BLaER1 (cell line): ENCODE measurements at regions not wholly inside any gene's neighbourhood (a gene's known extent, or its start where the extent isn't known, plus 50 kb on each side); places are given as distances from the start of the nearest gene placed in this dataset.
"Not testable (repeated sequence)": the region's sequence is repeated elsewhere in the genome, so short reads cannot be mapped to it uniquely, and the experiment has no call there.

ENCODE experiments used
- H3K27ac ChIP-seq: shearing (Covaris generic); formaldehyde crosslinking; 2 replicates; pipeline ENCODE4 v1.8.1; 2022
- H3K27me3 ChIP-seq: shearing (Covaris generic); formaldehyde crosslinking; 2 replicates; pipeline ENCODE4 v1.8.1; 2022
- H3K36me3 ChIP-seq: shearing (Covaris generic); formaldehyde crosslinking; 2 replicates; pipeline ENCODE4 v1.8.1; 2022
- H3K4me1 ChIP-seq: shearing (Covaris generic); formaldehyde crosslinking; 2 replicates; pipeline ENCODE4 v1.8.1; 2022
- H3K4me2 ChIP-seq: shearing (Covaris generic); formaldehyde crosslinking; 2 replicates; pipeline ENCODE4 v1.8.1; 2022
- H3K4me3 ChIP-seq: shearing (Covaris generic); formaldehyde crosslinking; 2 replicates; pipeline ENCODE4 v1.8.1; 2022
- H3K9ac ChIP-seq: shearing (Covaris generic); formaldehyde crosslinking; 2 replicates; pipeline ENCODE4 v1.8.1; 2022
- H3K9me3 ChIP-seq: shearing (Covaris generic); formaldehyde crosslinking; 2 replicates; pipeline ENCODE4 v1.8.1; 2022
- H4K20me1 ChIP-seq: shearing (Covaris generic); formaldehyde crosslinking; 2 replicates; pipeline ENCODE4 v1.8.1; 2022
- Cebpa-rat ChIP-seq: shearing (Covaris generic); IDR thresholded peaks from 2 replicates; pipeline ENCODE4 v1.8.1; 2022

- no peaks in the 10 kb centered on the region for H3K36me3 ChIP-seq
- H3K4me3 ChIP-seq, result no peak overlapping the region
- no peaks in the 10 kb centered on the region for H3K4me1 ChIP-seq
- H4K20me1 ChIP-seq, result no peaks in the 10 kb centered on the region
- no peak overlapping the region for H3K27ac ChIP-seq
- H3K9ac ChIP-seq, result no peak overlapping the region
- H3K27me3 ChIP-seq, result no peaks in the 10 kb centered on the region
- no peak overlapping the region for H3K4me2 ChIP-seq
- TF ChIP-seq Cebpa-rat, result no peak
- peaks cover 4% of the 10 kb centered on the region; the same call in 1 of the 2 replicates for H3K9me3 ChIP-seq
Measured at GRCh38 chr6:139730340-139730974, 356.0 kb upstream of the CITED2 start.

- Histone ChIP-seq H3K9ac (no peak overlapping the region), H4K20me1 (no peaks in the 10 kb centered on the region), H3K4me2 (no peak overlapping the region), H3K27me3 (no peaks in the 10 kb centered on the region), H3K36me3 (no peaks in the 10 kb centered on the region), H3K4me1 (no peaks in the 10 kb centered on the region), H3K9me3 (peaks cover 4% of the 10 kb centered on the region; the same call in 1 of the 2 replicates), H3K4me3 (no peak overlapping the region), H3K27ac (no peak overlapping the region)
- TF ChIP-seq Cebpa-rat, result no peak
Measured at GRCh38 chr6:139728876-139729427, 354.5 kb upstream of the CITED2 start.

GRCh38 chr6:139726272-139726671 is 351.8 kb upstream of the CITED2 start:
- H3K4me2 ChIP-seq, H3K9ac ChIP-seq, H3K36me3 ChIP-seq: not testable (repeated sequence)

GRCh38 chr6:139722530-139722929 is 348.1 kb upstream of the CITED2 start:
- Histone ChIP-seq H3K4me2 (no peak overlapping the region), H3K9ac (no peak overlapping the region), H4K20me1 (no peaks in the 10 kb centered on the region), H3K36me3 (no peaks in the 10 kb centered on the region), H3K4me1 (no peaks in the 10 kb centered on the region), H3K27ac (no peak overlapping the region), H3K27me3 (no peaks in the 10 kb centered on the region), H3K4me3 (no peak overlapping the region), H3K9me3 (peaks cover 4% of the 10 kb centered on the region; the same call in 1 of the 2 replicates)
- TF ChIP-seq Cebpa-rat, result no peak

More at GRCh38 chr6:139726272-139726671, 351.8 kb upstream of the CITED2 start:
- not testable (repeated sequence) for H3K4me1 ChIP-seq, H3K4me3 ChIP-seq, H3K27me3 ChIP-seq, H4K20me1 ChIP-seq, H3K27ac ChIP-seq, H3K9me3 ChIP-seq

GRCh38 chr6:139721954-139722353 is 347.5 kb upstream of the CITED2 start:
- Histone ChIP-seq H3K9ac (no peak overlapping the region), H3K4me1 (no peaks in the 10 kb centered on the region), H3K36me3 (no peaks in the 10 kb centered on the region), H4K20me1 (no peaks in the 10 kb centered on the region), H3K4me3 (no peak overlapping the region), H3K27ac (no peak overlapping the region), H3K27me3 (no peaks in the 10 kb centered on the region), H3K9me3 (peaks cover 4% of the 10 kb centered on the region; the same call in 1 of the 2 replicates), H3K4me2 (no peak overlapping the region)
- TF ChIP-seq Cebpa-rat, result no peak

GRCh38 chr6:139713900-139714506 is 339.6 kb upstream of the CITED2 start:
- no peak overlapping the region for H3K27ac ChIP-seq
- H3K4me2 ChIP-seq, result no peak overlapping the region
- no peaks in the 10 kb centered on the region for H3K27me3 ChIP-seq
- no peak for TF ChIP-seq Cebpa-rat
- no peaks in the 10 kb centered on the region for H3K36me3 ChIP-seq
- no peaks in the 10 kb centered on the region for H3K4me1 ChIP-seq
- no peak overlapping the region for H3K9ac ChIP-seq
- H4K20me1 ChIP-seq, result no peaks in the 10 kb centered on the region
- no peaks in the 10 kb centered on the region for H3K9me3 ChIP-seq
- no peak overlapping the region for H3K4me3 ChIP-seq

GRCh38 chr6:139713424-139713823 is 339.0 kb upstream of the CITED2 start:
- Histone ChIP-seq H3K9me3 (no peaks in the 10 kb centered on the region), H3K9ac (no peak overlapping the region), H3K4me1 (no peaks in the 10 kb centered on the region), H3K27ac (no peak overlapping the region), H3K36me3 (no peaks in the 10 kb centered on the region), H3K4me2 (no peak overlapping the region), H3K4me3 (no peak overlapping the region), H4K20me1 (no peaks in the 10 kb centered on the region), H3K27me3 (no peaks in the 10 kb centered on the region)
- TF ChIP-seq Cebpa-rat, result no peak

GRCh38 chr6:139712830-139713229 is 338.4 kb upstream of the CITED2 start:
- no peak overlapping the region for H3K4me2 ChIP-seq

GRCh38 chr6:139711804-139712585 is 337.5 kb upstream of the CITED2 start:
- Histone ChIP-seq H3K27ac (no peak overlapping the region), H3K4me3 (no peak overlapping the region), H3K27me3 (no peaks in the 10 kb centered on the region), H3K36me3 (no peaks in the 10 kb centered on the region), H3K4me1 (no peaks in the 10 kb centered on the region), H3K4me2 (no peak overlapping the region), H4K20me1 (no peaks in the 10 kb centered on the region), H3K9me3 (no peaks in the 10 kb centered on the region), H3K9ac (no peak overlapping the region)
- TF ChIP-seq Cebpa-rat, result no peak

More at GRCh38 chr6:139712830-139713229, 338.4 kb upstream of the CITED2 start:
- Histone ChIP-seq H3K4me1 (no peaks in the 10 kb centered on the region), H3K4me3 (no peak overlapping the region), H3K9ac (no peak overlapping the region), H3K27ac (no peak overlapping the region), H3K9me3 (no peaks in the 10 kb centered on the region), H3K36me3 (no peaks in the 10 kb centered on the region), H3K27me3 (no peaks in the 10 kb centered on the region), H4K20me1 (no peaks in the 10 kb centered on the region)
- no peak for TF ChIP-seq Cebpa-rat

GRCh38 chr6:139710556-139710955 is 336.1 kb upstream of the CITED2 start:
- no peaks in the 10 kb centered on the region for H3K36me3 ChIP-seq
- H3K9me3 ChIP-seq, result peaks cover 3% of the 10 kb centered on the region; the same call in 1 of the 2 replicates
- H3K27ac ChIP-seq, result no peak overlapping the region
- H4K20me1 ChIP-seq, result no peaks in the 10 kb centered on the region
- H3K9ac ChIP-seq, result no peak overlapping the region
- no peak overlapping the region for H3K4me2 ChIP-seq
- H3K27me3 ChIP-seq, result no peaks in the 10 kb centered on the region
- TF ChIP-seq Cebpa-rat, result no peak
- no peak overlapping the region for H3K4me3 ChIP-seq
- no peaks in the 10 kb centered on the region for H3K4me1 ChIP-seq
